ENCODE measurements at regions not wholly inside any gene's neighbourhood (a gene's known extent, or its start where the extent isn't known, plus 50 kb on each side); places are given as distances from the start of the nearest gene placed in this dataset.

- no peak for ATAC-seq
- Histone ChIP-seq H3K36me3 (no peaks in the 10 kb centered on the region), H3K27ac (no peak overlapping the region), H3K4me1 (no peaks in the 10 kb centered on the region), H3K4me3 (no peak overlapping the region), H3K9me3 (no peaks in the 10 kb centered on the region), H3K27me3 (no peaks in the 10 kb centered on the region)
- TF ChIP-seq POLR2A (IDR thresholded peaks at IDR 0.05) (no peak), CTCF (IDR thresholded peaks at IDR 0.05 in 4 of 5, conservative IDR thresholded peaks at IDR 0.05 in 1 of 5) (no peak)
- DNase-seq: no peak
- in situ Hi-C loops (cut with MboI; ENCODE audit: low sequenced_read_pairs in 4 of 4): no loop called here
- intact Hi-C loops (cut with DNase I; ENCODE audit: low total_unique reads): no loop called here
These were observed 78.1 kb downstream of the RPS29 start for GRCh38 chr14:49508124-49508523.

- Histone ChIP-seq H3K27me3 (no peaks in the 10 kb centered on the region), H3K36me3 (no peaks in the 10 kb centered on the region), H3K9me3 (no peaks in the 10 kb centered on the region), H3K4me3 (no peak overlapping the region), H3K4me1 (no peaks in the 10 kb centered on the region), H3K27ac (no peak overlapping the region)
- intact Hi-C loops (cut with DNase I; ENCODE audit: low total_unique reads): no loop called here
- DNase-seq: no peak
- no peak for ATAC-seq
- TF ChIP-seq POLR2A (IDR thresholded peaks at IDR 0.05): no peak
- no peak for TF ChIP-seq CTCF (IDR thresholded peaks at IDR 0.05 in 4 of 5, conservative IDR thresholded peaks at IDR 0.05 in 1 of 5)
- in situ Hi-C loops (cut with MboI; ENCODE audit: low sequenced_read_pairs in 4 of 4): no loop called here
These were observed 79.5 kb downstream of the RPS29 start for GRCh38 chr14:49506650-49507049.

- no peak for ATAC-seq
- no peak for DNase-seq
- intact Hi-C loops (cut with DNase I; ENCODE audit: low total_unique reads) (no loop called here), in situ Hi-C loops (cut with MboI; ENCODE audit: low sequenced_read_pairs in 4 of 4) (no loop called here)
- H3K27me3 ChIP-seq: no peaks in the 10 kb centered on the region
- H3K36me3 ChIP-seq: no peaks in the 10 kb centered on the region
- TF ChIP-seq POLR2A (IDR thresholded peaks at IDR 0.05) (no peak), CTCF (IDR thresholded peaks at IDR 0.05 in 4 of 5, conservative IDR thresholded peaks at IDR 0.05 in 1 of 5) (no peak)
- H3K4me3 ChIP-seq: no peak overlapping the region
- no peaks in the 10 kb centered on the region for H3K9me3 ChIP-seq
- no peaks in the 10 kb centered on the region for H3K4me1 ChIP-seq
- no peak overlapping the region for H3K27ac ChIP-seq
These were observed 81.0 kb downstream of the RPS29 start for GRCh38 chr14:49505041-49505766.

GRCh38 chr14:49497725-49498348, 88.3 kb downstream of the RPS29 start:
- intact Hi-C loops (cut with DNase I; ENCODE audit: low total_unique reads) (no loop called here), in situ Hi-C loops (cut with MboI; ENCODE audit: low sequenced_read_pairs in 4 of 4) (no loop called here)
- TF ChIP-seq POLR2A (IDR thresholded peaks at IDR 0.05) (no peak), CTCF (IDR thresholded peaks at IDR 0.05 in 4 of 5, conservative IDR thresholded peaks at IDR 0.05 in 1 of 5) (peak in 4 of 5 experiments; percentile 31 to 68 (median 47))
- Histone ChIP-seq H3K4me1 (no peaks in the 10 kb centered on the region), H3K27ac (no peak overlapping the region), H3K4me3 (no peak overlapping the region), H3K36me3 (no peaks in the 10 kb centered on the region), H3K9me3 (no peaks in the 10 kb centered on the region), H3K27me3 (no peaks in the 10 kb centered on the region)
- no peak for ATAC-seq
- no peak for DNase-seq

Data from gastrocnemius medialis (tissue), 4 donors.